ENCODE measurements at regions not wholly inside any gene's neighbourhood (a gene's known extent, or its start where the extent isn't known, plus 50 kb on each side); places are given as distances from the start of the nearest gene placed in this dataset.
A peak's percentile ranks its signal among the peaks of the same experiment; 100 is the strongest.

- no peak overlapping the region for H3K4me3 ChIP-seq (ENCODE audit: low read depth, poor library complexity, severe bottlenecking)
- no peak for TF ChIP-seq POLR2A (IDR thresholded peaks at IDR 0.05)
- peak in 1 of 3 donors; percentile 18 for TF ChIP-seq CTCF (IDR thresholded peaks at IDR 0.05)
- intact Hi-C loops (cut with DNase I; ENCODE audit: low total_unique reads) = loop anchor here (10.0 kb wide), 2 partner anchors 228 to 748 kb away; no protein-coding TSS in a partner anchor
- peak in 1 of 2 donors; percentile 31 for DNase-seq (ENCODE audit: low spot score in 2 of 2)
- 76 to 86% methylated on average over 5 of the region's 5 CpGs for WGBS, 2 donors
Observed at GRCh38 chr11:11036848-11037732, 179.2 kb upstream of the ZBED5 start.

- TF ChIP-seq POLR2A (IDR thresholded peaks at IDR 0.05) (no peak), CTCF (IDR thresholded peaks at IDR 0.05) (no peak)
- no peak overlapping the region for H3K4me3 ChIP-seq (ENCODE audit: low read depth, poor library complexity, severe bottlenecking)
- intact Hi-C loops (cut with DNase I; ENCODE audit: low total_unique reads) = loop anchor here (10.0 kb wide), 2 partner anchors 228 to 748 kb away; no protein-coding TSS in a partner anchor
- no peak for DNase-seq (ENCODE audit: low spot score in 2 of 2)
- WGBS, 2 donors = 94 to 97% methylated on average over 3 of the region's 3 CpGs
Observed at GRCh38 chr11:11036185-11036847, 178.5 kb upstream of the ZBED5 start.

GRCh38 chr11:11035331-11035730 lies 177.5 kb upstream of the ZBED5 start:
- no peak for DNase-seq (ENCODE audit: low spot score in 2 of 2)
- H3K4me3 ChIP-seq (ENCODE audit: low read depth, poor library complexity, severe bottlenecking) = no peak overlapping the region
- TF ChIP-seq CTCF (IDR thresholded peaks at IDR 0.05) (no peak), POLR2A (IDR thresholded peaks at IDR 0.05) (no peak)
- intact Hi-C loops (cut with DNase I; ENCODE audit: low total_unique reads) = loop anchor here (10.0 kb wide), 2 partner anchors 229 to 749 kb away; no protein-coding TSS in a partner anchor
- 84 to 94% methylated on average over 1 of the region's 1 CpG for WGBS, 2 donors

- intact Hi-C loops (cut with DNase I; ENCODE audit: low total_unique reads) = loop anchor here (10.0 kb wide), 2 partner anchors 230 to 750 kb away; no protein-coding TSS in a partner anchor
Observed at GRCh38 chr11:11034476-11034875, 176.6 kb upstream of the ZBED5 start.

DNA sequence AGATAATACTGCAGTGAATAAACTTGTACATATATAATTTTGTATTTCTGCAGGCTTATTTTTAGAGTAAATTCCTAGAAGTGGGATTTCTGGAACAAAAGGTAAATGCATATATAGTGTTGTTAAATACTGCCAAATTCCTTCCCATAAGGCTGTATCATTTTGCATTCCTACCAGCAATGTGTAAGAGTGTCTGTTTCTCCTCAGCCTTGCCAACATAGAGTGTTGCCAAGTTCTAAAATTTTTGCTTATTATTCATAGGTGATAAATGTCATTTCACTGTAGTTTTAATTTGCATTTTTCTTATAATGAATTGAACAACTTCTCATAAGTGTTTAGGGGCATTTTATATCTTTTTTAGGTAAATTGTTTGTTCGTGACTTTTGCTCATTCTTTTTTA lies 174.2 kb upstream of the ZBED5 start:
- DNase-seq (ENCODE audit: low spot score in 2 of 2) = no peak
- intact Hi-C loops (cut with DNase I; ENCODE audit: low total_unique reads) = loop anchor here (10.0 kb wide), 2 partner anchors 233 to 753 kb away; no protein-coding TSS in a partner anchor
- WGBS, 2 donors = 84 to 100% methylated on average over 1 of the region's 1 CpG
- no peak for TF ChIP-seq POLR2A (IDR thresholded peaks at IDR 0.05)
- TF ChIP-seq CTCF (IDR thresholded peaks at IDR 0.05) = no peak
- H3K4me3 ChIP-seq (ENCODE audit: low read depth, poor library complexity, severe bottlenecking) = no peak overlapping the region

More at GRCh38 chr11:11034476-11034875, 176.6 kb upstream of the ZBED5 start:
- TF ChIP-seq CTCF (IDR thresholded peaks at IDR 0.05) = no peak
- no peak for TF ChIP-seq POLR2A (IDR thresholded peaks at IDR 0.05)
- no peak for DNase-seq (ENCODE audit: low spot score in 2 of 2)
- no peak overlapping the region for H3K4me3 ChIP-seq (ENCODE audit: low read depth, poor library complexity, severe bottlenecking)
- WGBS, 2 donors = 73 to 77% methylated on average over 5 of the region's 5 CpGs
